Kasumi-1 (cell line): ENCODE measurements at regions not wholly inside any gene's neighbourhood (a gene's known extent, or its start where the extent isn't known, plus 50 kb on each side); places are given as distances from the start of the nearest gene placed in this dataset.
"Not testable (repeated sequence)": the region's sequence is repeated elsewhere in the genome, so short reads cannot be mapped to it uniquely, and the experiment has no call there.

Experiments
- DNase-seq, 2 experiments: peaks; one replicate each; lab custom pipeline; 2025; lab: John Stamatoyannopoulos, UW

GRCh38 chr1:95614197-95614596 lies 380.2 kb downstream of the RWDD3 start:
- no peak for DNase-seq

GRCh38 chr1:95615421-95615820 lies 381.4 kb downstream of the RWDD3 start:
- no peak for DNase-seq

- DNase-seq = no peak
Measured at GRCh38 chr1:95620076-95620475, 386.1 kb downstream of the RWDD3 start.

GRCh38 chr1:95622609-95623008 lies 388.6 kb downstream of the RWDD3 start:
- no peak for DNase-seq

- DNase-seq = no peak
Measured at GRCh38 chr1:95625224-95625623, 391.2 kb downstream of the RWDD3 start.

GRCh38 chr1:95627244-95627643 lies 393.2 kb downstream of the RWDD3 start:
- no peak for DNase-seq

- no peak for DNase-seq
Measured at GRCh38 chr1:95631695-95632094, 397.7 kb downstream of the RWDD3 start.

- DNase-seq = no peak
Measured at GRCh38 chr1:95635811-95636210, 401.8 kb downstream of the RWDD3 start.

- no peak for DNase-seq
Measured at GRCh38 chr1:95636897-95637296, 402.9 kb downstream of the RWDD3 start.

- DNase-seq = no peak
Measured at GRCh38 chr1:95640746-95641145, 406.7 kb downstream of the RWDD3 start.

- DNase-seq = no peak
Measured at GRCh38 chr1:95641386-95641785, 407.4 kb downstream of the RWDD3 start.

- no peak for DNase-seq
Measured at GRCh38 chr1:95642035-95642434, 408.0 kb downstream of the RWDD3 start.

GRCh38 chr1:95643071-95643470 lies 409.1 kb downstream of the RWDD3 start:
- no peak for DNase-seq

GRCh38 chr1:95645126-95645525 lies 411.1 kb downstream of the RWDD3 start:
- DNase-seq = not testable (repeated sequence)

GRCh38 chr1:95650631-95651030 lies 416.6 kb downstream of the RWDD3 start:
- no peak for DNase-seq

- no peak for DNase-seq
Measured at GRCh38 chr1:95652423-95652965, 418.5 kb downstream of the RWDD3 start.

- DNase-seq = no peak
Measured at GRCh38 chr1:95653618-95654017, 419.6 kb downstream of the RWDD3 start.

- no peak for DNase-seq
Measured at GRCh38 chr1:95655321-95656020, 421.5 kb downstream of the RWDD3 start.

GRCh38 chr1:95657248-95657647 lies 423.2 kb downstream of the RWDD3 start:
- DNase-seq = no peak

- no peak for DNase-seq
Measured at GRCh38 chr1:95659166-95659565, 425.2 kb downstream of the RWDD3 start.

- DNase-seq = no peak
Measured at GRCh38 chr1:95659588-95659987, 425.6 kb downstream of the RWDD3 start.

GRCh38 chr1:95660736-95661135 lies 426.7 kb downstream of the RWDD3 start:
- no peak for DNase-seq

GRCh38 chr1:95663530-95663929 lies 429.5 kb downstream of the RWDD3 start:
- not testable (repeated sequence) for DNase-seq

GRCh38 chr1:95668165-95668564 lies 434.2 kb downstream of the RWDD3 start:
- DNase-seq = no peak
